ENCODE measurements at regions not wholly inside any gene's neighbourhood (a gene's known extent, or its start where the extent isn't known, plus 50 kb on each side); places are given as distances from the start of the nearest gene placed in this dataset.

DNA sequence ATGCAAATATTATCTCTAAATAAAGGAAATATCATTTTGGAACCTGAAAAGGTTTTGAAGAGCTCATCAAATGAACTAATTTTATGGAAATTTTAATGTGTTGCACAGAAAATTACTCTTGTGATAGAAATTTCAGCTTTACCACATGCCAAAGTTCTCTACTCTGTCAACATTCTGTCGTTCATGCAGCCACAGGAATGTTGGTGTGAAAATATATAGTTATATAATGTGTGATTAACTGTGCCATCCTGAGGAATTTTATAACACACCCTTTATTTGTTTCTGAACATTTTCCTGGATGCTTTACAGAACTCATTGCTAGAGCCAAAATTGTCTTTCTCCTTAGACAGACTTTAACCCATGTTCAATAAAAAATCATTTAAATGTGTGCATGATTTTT, 202.5 kb upstream of the SLC8A1 start:
- TF ChIP-seq, protein P1, sequence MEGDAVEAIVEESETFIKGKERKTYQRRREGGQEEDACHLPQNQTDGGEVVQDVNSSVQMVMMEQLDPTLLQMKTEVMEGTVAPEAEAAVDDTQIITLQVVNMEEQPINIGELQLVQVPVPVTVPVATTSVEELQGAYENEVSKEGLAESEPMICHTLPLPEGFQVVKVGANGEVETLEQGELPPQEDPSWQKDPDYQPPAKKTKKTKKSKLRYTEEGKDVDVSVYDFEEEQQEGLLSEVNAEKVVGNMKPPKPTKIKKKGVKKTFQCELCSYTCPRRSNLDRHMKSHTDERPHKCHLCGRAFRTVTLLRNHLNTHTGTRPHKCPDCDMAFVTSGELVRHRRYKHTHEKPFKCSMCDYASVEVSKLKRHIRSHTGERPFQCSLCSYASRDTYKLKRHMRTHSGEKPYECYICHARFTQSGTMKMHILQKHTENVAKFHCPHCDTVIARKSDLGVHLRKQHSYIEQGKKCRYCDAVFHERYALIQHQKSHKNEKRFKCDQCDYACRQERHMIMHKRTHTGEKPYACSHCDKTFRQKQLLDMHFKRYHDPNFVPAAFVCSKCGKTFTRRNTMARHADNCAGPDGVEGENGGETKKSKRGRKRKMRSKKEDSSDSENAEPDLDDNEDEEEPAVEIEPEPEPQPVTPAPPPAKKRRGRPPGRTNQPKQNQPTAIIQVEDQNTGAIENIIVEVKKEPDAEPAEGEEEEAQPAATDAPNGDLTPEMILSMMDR (IDR thresholded peaks at IDR 0.05), result no peak
- TF ChIP-seq POLR2A (IDR thresholded peaks at IDR 0.05) (no peak), POLR2AphosphoS5 (IDR thresholded peaks at IDR 0.05) (no peak), EP300 (IDR thresholded peaks at IDR 0.05) (no peak)

Data from sigmoid colon (tissue), 4 donors.